Panc1 (cell line): ENCODE measurements at regions not wholly inside any gene's neighbourhood (a gene's known extent, or its start where the extent isn't known, plus 50 kb on each side); places are given as distances from the start of the nearest gene placed in this dataset.

Source experiments
- ATAC-seq: fragments of 200-7000 bp; cut with Tn5 transposase; 2 replicates; pipeline ENCODE4 v1.9.1; 2020; ENCODE audit warnings: mild to moderate bottlenecking, moderate library complexity
- BruUV-seq: library from RNA; stranded (reverse); fragments of 400-500 nt; replicated peaks from 2 replicates; lab custom pipeline; 2021; lab: Mats Ljungman, UMichigan
- CTCF ChIA-PET: fragments of 300-600 bp; sonication (Branson Sonifier 250); formaldehyde crosslinking; loops from one replicate; lab custom pipeline; 2022; ENCODE audit warnings: antibody characterized with exemption; lab: Charles Lee
- POLR2A ChIA-PET: fragments of 300-600 bp; sonication (Branson Sonifier 250); formaldehyde crosslinking; loops from one replicate; lab custom pipeline; 2022; ENCODE audit warnings: antibody characterized with exemption; lab: Charles Lee
- DNase-seq: peaks from one replicate; pipeline ENCODE4 v3.0.0-alpha.2; 2010; ENCODE audit warnings: low read depth, low spot score
- H3K27ac ChIP-seq: 2 replicates; pipeline ENCODE4 v1.5.1; 2011; ENCODE audit warnings: mild to moderate bottlenecking, low read length, inconsistent platforms
- H3K27me3 ChIP-seq: fragments of 200-500 bp; sonication (Bioruptor generic); 2 replicates; pipeline ENCODE4 v1.6.0; 2014; ENCODE audit warnings: low read length, inconsistent platforms; ENCODE audit not compliant: control insufficient read depth, insufficient read depth
- H3K36me3 ChIP-seq: fragments of 200-500 bp; sonication (Bioruptor generic); 2 replicates; pipeline ENCODE4 v1.5.1; 2014; ENCODE audit warnings: inconsistent platforms, mild to moderate bottlenecking, low read length, moderate library complexity; ENCODE audit not compliant: control insufficient read depth, insufficient read depth
- H3K4me1 ChIP-seq: 2 replicates; pipeline ENCODE4 v1.5.1; 2011; ENCODE audit warnings: inconsistent platforms, mild to moderate bottlenecking, low read length, moderate library complexity; ENCODE audit not compliant: control insufficient read depth, insufficient read depth
- H3K4me3 ChIP-seq, 2 experiments: 2 replicates each; pipeline ENCODE4 v1.5.1; 2011 to 2012; ENCODE audit warnings: low read depth in 2 of 2, low read length in 2 of 2, mild to moderate bottlenecking in 2 of 2, inconsistent platforms in 1 of 2, moderate library complexity in 1 of 2
- H3K9me3 ChIP-seq: fragments of 200-500 bp; sonication (Bioruptor generic); 2 replicates; pipeline ENCODE4 v1.5.1; 2014; ENCODE audit warnings: low read depth, mild to moderate bottlenecking, inconsistent platforms, low read length, moderate library complexity; ENCODE audit not compliant: control insufficient read depth, insufficient read depth
- POLR2AphosphoS5 ChIP-seq: IDR thresholded peaks from 2 replicates; pipeline ENCODE4 v1.6.1; 2012; ENCODE audit warnings: mild to moderate bottlenecking, low read depth, low read length, moderate library complexity
- SIN3A ChIP-seq: IDR thresholded peaks from 2 replicates; pipeline ENCODE4 v1.6.1; 2012; ENCODE audit warnings: low read depth, mild to moderate bottlenecking, low read length, moderate library complexity, borderline replicate concordance; ENCODE audit not compliant: insufficient read depth
- TCF7L2 ChIP-seq: IDR thresholded peaks from 2 replicates; pipeline ENCODE4 v1.6.1; 2011; ENCODE audit warnings: mild to moderate bottlenecking, low read depth, low read length, inconsistent platforms
- in situ Hi-C: cut with HindIII; loops from 2 replicates; pipeline ENCODE4 v1.10.0; 2016; ENCODE audit warnings: low sequenced_read_pairs, low pct_unique_long_range_greater_than_20kb
- intact Hi-C: fragments of 100-400 bp; cut with micrococcal nuclease; formaldehyde crosslinking; loops from one replicate; pipeline ENCODE4 v1.10.0; 2022; ENCODE audit not compliant: unreplicated experiment
- TF ChIP-seq, protein P1 (sequence below), 2 experiments: IDR thresholded peaks; 2 replicates each; pipeline ENCODE4 v1.6.1; 2011 to 2012; ENCODE audit warnings: low read depth in 2 of 2, control low read depth in 1 of 2, low read length in 1 of 2, mild to moderate bottlenecking in 1 of 2, moderate library complexity in 1 of 2; ENCODE audit not compliant: insufficient read depth in 1 of 2
- TF ChIP-seq, protein P2 (sequence below): fragments of 450-650 bp; IDR thresholded peaks from 2 replicates; pipeline ENCODE4 v1.5.1; 2017; ENCODE audit warnings: mild to moderate bottlenecking

DNA sequence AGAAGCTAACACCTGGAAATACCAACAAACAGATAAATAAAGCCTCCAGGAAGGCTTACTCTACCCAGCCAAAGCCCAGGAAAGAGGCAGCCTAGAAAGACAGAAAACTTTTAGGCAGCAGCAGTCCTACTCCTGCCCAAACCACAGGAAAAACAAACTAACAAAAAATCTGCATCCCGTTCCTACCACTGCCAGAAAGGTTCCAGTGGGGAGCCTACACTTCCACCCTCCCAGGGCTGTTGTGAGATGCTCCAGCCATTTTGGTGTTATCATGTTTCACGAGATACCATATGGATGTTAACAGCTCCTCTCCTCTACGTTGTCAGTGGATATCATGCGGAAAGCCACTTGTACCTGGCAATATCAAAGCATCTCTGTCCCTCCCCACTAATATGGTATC, 135.9 kb upstream of the ADRA1D start:
- Histone ChIP-seq H3K27me3 (peaks cover 23% of the 10 kb centered on the region), H3K9me3 (no peaks in the 10 kb centered on the region), H3K4me1 (no peaks in the 10 kb centered on the region), H3K36me3 (no peaks in the 10 kb centered on the region), H3K27ac (no peak overlapping the region), H3K4me3 (no peak overlapping the region)
- ChIA-PET POLR2A (no interaction called here), CTCF (interaction anchor here (0.6 kb wide), 1 partner anchor 571 kb away, joined by 3 read pairs; no protein-coding TSS in a partner anchor)
- no TSS peak for BruUV-seq
- no peak for TF ChIP-seq POLR2AphosphoS5
- TF ChIP-seq, protein P1, sequence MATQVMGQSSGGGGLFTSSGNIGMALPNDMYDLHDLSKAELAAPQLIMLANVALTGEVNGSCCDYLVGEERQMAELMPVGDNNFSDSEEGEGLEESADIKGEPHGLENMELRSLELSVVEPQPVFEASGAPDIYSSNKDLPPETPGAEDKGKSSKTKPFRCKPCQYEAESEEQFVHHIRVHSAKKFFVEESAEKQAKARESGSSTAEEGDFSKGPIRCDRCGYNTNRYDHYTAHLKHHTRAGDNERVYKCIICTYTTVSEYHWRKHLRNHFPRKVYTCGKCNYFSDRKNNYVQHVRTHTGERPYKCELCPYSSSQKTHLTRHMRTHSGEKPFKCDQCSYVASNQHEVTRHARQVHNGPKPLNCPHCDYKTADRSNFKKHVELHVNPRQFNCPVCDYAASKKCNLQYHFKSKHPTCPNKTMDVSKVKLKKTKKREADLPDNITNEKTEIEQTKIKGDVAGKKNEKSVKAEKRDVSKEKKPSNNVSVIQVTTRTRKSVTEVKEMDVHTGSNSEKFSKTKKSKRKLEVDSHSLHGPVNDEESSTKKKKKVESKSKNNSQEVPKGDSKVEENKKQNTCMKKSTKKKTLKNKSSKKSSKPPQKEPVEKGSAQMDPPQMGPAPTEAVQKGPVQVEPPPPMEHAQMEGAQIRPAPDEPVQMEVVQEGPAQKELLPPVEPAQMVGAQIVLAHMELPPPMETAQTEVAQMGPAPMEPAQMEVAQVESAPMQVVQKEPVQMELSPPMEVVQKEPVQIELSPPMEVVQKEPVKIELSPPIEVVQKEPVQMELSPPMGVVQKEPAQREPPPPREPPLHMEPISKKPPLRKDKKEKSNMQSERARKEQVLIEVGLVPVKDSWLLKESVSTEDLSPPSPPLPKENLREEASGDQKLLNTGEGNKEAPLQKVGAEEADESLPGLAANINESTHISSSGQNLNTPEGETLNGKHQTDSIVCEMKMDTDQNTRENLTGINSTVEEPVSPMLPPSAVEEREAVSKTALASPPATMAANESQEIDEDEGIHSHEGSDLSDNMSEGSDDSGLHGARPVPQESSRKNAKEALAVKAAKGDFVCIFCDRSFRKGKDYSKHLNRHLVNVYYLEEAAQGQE (IDR thresholded peaks at IDR 0.05; ENCODE audit: insufficient read depth in 1 of 2, low read depth in 2 of 2, low read length in 1 of 2), result no peak
- ATAC-seq, result no peak
- intact Hi-C loops (no loop called here), in situ Hi-C loops (no loop called here)
- no peak for DNase-seq

DNA sequence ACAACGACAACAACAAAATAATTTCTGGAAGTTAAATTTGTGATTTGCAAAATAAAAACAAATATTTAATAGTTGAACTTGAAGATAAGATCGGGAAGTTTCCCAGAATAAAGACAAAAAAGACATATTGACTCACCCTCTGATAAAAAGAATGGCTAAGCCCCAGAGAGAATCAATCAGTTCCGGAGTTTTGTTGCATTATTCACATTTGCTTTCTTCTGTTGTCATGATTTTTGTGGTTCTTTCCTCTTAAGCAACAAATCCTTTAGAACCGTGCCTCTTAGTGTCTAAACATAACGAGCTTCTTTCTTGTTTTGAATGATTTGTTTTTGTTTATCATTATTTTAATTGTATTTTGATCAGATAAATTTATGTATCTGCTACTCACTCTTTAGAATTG, 134.9 kb upstream of the ADRA1D start:
- ATAC-seq (no peak), DNase-seq (no peak)
- no peaks in the 10 kb centered on the region for H3K4me1 ChIP-seq
- ChIA-PET POLR2A (no interaction called here), CTCF (no interaction called here)
- BruUV-seq, result no TSS peak
- TF ChIP-seq TCF7L2 (no peak), POLR2AphosphoS5 (no peak), SIN3A (no peak)
- TF ChIP-seq, protein P2, sequence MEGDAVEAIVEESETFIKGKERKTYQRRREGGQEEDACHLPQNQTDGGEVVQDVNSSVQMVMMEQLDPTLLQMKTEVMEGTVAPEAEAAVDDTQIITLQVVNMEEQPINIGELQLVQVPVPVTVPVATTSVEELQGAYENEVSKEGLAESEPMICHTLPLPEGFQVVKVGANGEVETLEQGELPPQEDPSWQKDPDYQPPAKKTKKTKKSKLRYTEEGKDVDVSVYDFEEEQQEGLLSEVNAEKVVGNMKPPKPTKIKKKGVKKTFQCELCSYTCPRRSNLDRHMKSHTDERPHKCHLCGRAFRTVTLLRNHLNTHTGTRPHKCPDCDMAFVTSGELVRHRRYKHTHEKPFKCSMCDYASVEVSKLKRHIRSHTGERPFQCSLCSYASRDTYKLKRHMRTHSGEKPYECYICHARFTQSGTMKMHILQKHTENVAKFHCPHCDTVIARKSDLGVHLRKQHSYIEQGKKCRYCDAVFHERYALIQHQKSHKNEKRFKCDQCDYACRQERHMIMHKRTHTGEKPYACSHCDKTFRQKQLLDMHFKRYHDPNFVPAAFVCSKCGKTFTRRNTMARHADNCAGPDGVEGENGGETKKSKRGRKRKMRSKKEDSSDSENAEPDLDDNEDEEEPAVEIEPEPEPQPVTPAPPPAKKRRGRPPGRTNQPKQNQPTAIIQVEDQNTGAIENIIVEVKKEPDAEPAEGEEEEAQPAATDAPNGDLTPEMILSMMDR, result no peak
- TF ChIP-seq, protein P1 (IDR thresholded peaks at IDR 0.05; ENCODE audit: insufficient read depth in 1 of 2, low read depth in 2 of 2, low read length in 1 of 2), result no peak
- no peak overlapping the region for H3K4me3 ChIP-seq
- no peak overlapping the region for H3K27ac ChIP-seq
- peaks cover 23% of the 10 kb centered on the region for H3K27me3 ChIP-seq
- no peaks in the 10 kb centered on the region for H3K36me3 ChIP-seq
- no peaks in the 10 kb centered on the region for H3K9me3 ChIP-seq
- intact Hi-C loops, result no loop called here
- in situ Hi-C loops, result no loop called here
